ENCODE measurements at regions not wholly inside any gene's neighbourhood (a gene's known extent, or its start where the extent isn't known, plus 50 kb on each side); places are given as distances from the start of the nearest gene placed in this dataset.
A peak's percentile ranks its signal among the peaks of the same experiment; 100 is the strongest.

DNA sequence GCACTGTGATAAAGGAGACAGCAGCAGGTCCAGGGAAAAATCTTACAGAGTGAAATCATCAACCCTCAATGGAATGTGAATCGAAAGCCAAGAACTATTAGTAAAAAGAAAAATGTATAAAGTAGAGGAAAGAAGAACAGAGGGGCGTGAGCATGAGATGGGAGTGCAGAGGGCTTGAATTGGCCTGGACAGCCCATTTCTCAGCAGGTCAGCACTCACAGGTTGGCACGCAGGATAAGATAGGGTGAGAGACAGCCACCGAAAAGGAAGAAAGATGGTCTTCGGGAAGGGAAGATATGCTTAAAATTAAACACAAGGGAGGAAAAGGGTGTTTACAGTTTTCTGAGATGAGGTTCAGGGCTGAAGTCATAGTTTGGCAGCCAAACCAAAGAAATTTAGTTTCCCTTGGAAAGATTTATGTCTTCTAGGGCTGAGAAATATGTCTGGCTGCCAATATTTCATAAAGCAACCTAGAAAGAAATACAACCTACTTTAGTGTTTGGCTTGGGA, 524.7 kb downstream of the SPATA31D1 start:
- Histone ChIP-seq H3K4me2 (ENCODE audit: insufficient read depth, insufficient read length, low read length) (no peak overlapping the region), H2BK20ac (ENCODE audit: low read depth, low read length, poor library complexity, severe bottlenecking) (no peak overlapping the region), H3K18ac (ENCODE audit: insufficient read length, low read depth, low read length) (no peak overlapping the region), H3K79me1 (ENCODE audit: insufficient read depth, low read depth, low read length, poor library complexity, severe bottlenecking) (no peaks in the 10 kb centered on the region), H3K79me2 (ENCODE audit: insufficient read depth, low read length) (no peaks in the 10 kb centered on the region), H3K23me2 (ENCODE audit: insufficient read length, low read depth, low read length, poor library complexity, severe bottlenecking) (no peaks in the 10 kb centered on the region), H2BK5ac (ENCODE audit: insufficient read length, low read length) (no peak overlapping the region), H3K23ac (ENCODE audit: insufficient read length, low read depth, low read length) (no peak overlapping the region), H4K20me1 (ENCODE audit: control insufficient read depth, insufficient read depth, insufficient read length) (no peaks in the 10 kb centered on the region), H3K4ac (ENCODE audit: low read depth, low read length) (no peak overlapping the region), H2BK12ac (ENCODE audit: insufficient read length, low read depth, low read length) (no peak overlapping the region), H4K8ac (replicated peaks; ENCODE audit: insufficient read length, low read depth, low read length) (no peak overlapping the region), H3K9me3 (ENCODE audit: control insufficient read depth, low read depth, low read length) (no peaks in the 10 kb centered on the region), H4K5ac (ENCODE audit: insufficient read length, low read depth, low read length) (no peak overlapping the region), H3K27me3 (ENCODE audit: insufficient read depth, low read length) (no peaks in the 10 kb centered on the region), H2AK5ac (ENCODE audit: insufficient read length, low read length) (no peak overlapping the region), H2BK15ac (ENCODE audit: low read depth, low read length) (no peak overlapping the region), H2BK120ac (ENCODE audit: low read depth, low read length, poor library complexity, severe bottlenecking) (no peak overlapping the region), H3T11ph (ENCODE audit: low read length) (no peak overlapping the region), H3K4me1 (ENCODE audit: insufficient read depth, low read length) (no peaks in the 10 kb centered on the region), H3K14ac (ENCODE audit: insufficient read depth, low read length) (no peak overlapping the region), H3K27ac (ENCODE audit: insufficient read length, low read depth, low read length) (no peak overlapping the region), H4K91ac (ENCODE audit: insufficient read length, low read depth, low read length) (no peak overlapping the region), H2AFZ (ENCODE audit: low read length) (no peak overlapping the region), H3K56ac (ENCODE audit: insufficient read length, low read depth, low read length) (no peak overlapping the region), H3K9ac (ENCODE audit: extremely low read depth, insufficient read length, low read length) (no peak overlapping the region)
- H3K4me3 Mint-ChIP-seq = no peak overlapping the region
- no CpG with 5 or more reads among the region's 5 CpGs for WGBS (ENCODE audit: extremely low coverage, insufficient read length, low lambda C conversion rate)
- H3K27me3 Mint-ChIP-seq (ENCODE audit: low read depth) = no peaks in the 10 kb centered on the region
- H3K36me3 Mint-ChIP-seq (ENCODE audit: insufficient read depth in 1 of 3, low read depth in 3 of 3) = 0 out of 7 replicates have a peak, but pooled peaks cover 0 to 4% (median 0%) of the 10 kb centered on the region in 3 experiments
- H3K9me3 Mint-ChIP-seq = no peaks in the 10 kb centered on the region; a peak in 2 of 5 replicates
- TF ChIP-seq, protein P1, sequence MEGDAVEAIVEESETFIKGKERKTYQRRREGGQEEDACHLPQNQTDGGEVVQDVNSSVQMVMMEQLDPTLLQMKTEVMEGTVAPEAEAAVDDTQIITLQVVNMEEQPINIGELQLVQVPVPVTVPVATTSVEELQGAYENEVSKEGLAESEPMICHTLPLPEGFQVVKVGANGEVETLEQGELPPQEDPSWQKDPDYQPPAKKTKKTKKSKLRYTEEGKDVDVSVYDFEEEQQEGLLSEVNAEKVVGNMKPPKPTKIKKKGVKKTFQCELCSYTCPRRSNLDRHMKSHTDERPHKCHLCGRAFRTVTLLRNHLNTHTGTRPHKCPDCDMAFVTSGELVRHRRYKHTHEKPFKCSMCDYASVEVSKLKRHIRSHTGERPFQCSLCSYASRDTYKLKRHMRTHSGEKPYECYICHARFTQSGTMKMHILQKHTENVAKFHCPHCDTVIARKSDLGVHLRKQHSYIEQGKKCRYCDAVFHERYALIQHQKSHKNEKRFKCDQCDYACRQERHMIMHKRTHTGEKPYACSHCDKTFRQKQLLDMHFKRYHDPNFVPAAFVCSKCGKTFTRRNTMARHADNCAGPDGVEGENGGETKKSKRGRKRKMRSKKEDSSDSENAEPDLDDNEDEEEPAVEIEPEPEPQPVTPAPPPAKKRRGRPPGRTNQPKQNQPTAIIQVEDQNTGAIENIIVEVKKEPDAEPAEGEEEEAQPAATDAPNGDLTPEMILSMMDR (conservative IDR thresholded peaks at IDR 0.05) = no peak
- H3K4me1 Mint-ChIP-seq = no peaks in the 10 kb centered on the region
- H3K27ac Mint-ChIP-seq = 0 out of 7 replicates have a peak overlapping the region, but pooled peaks of 1 of the 3 experiments have one; percentile 42
- DNase-seq = no peak
